HG03066 (cell line): ENCODE measurements at regions not wholly inside any gene's neighbourhood (a gene's known extent, or its start where the extent isn't known, plus 50 kb on each side); places are given as distances from the start of the nearest gene placed in this dataset.
"Not testable (repeated sequence)": the region's sequence is repeated elsewhere in the genome, so short reads cannot be mapped to it uniquely, and the experiment has no call there.

ENCODE experiments used
- ATAC-seq: cut with Tn5 transposase; IDR thresholded peaks from one replicate; pipeline ENCODE4 v1.9.1; 2021; ENCODE audit warnings: low read depth; ENCODE audit not compliant: unreplicated experiment

DNA sequence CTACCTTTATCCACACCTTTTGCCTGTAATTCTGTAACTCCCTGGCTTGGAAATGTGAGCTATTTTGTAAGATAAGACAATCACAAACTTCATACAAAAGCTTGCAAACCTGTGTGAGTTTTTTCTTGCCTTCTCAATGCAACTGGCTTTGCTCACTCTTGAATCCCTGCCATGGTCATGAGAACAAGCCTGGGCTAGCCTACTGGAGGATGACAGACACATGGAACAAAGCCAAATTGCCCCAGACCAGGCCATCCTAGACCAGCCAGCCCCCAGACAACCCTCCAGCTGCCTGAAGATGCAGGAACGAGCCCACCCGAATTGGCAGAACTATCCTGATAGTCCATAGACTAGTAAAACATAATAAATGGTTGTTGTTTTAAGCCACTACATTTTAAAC, 466.6 kb upstream of the ERCC4 start:
- ATAC-seq, result no peak

DNA sequence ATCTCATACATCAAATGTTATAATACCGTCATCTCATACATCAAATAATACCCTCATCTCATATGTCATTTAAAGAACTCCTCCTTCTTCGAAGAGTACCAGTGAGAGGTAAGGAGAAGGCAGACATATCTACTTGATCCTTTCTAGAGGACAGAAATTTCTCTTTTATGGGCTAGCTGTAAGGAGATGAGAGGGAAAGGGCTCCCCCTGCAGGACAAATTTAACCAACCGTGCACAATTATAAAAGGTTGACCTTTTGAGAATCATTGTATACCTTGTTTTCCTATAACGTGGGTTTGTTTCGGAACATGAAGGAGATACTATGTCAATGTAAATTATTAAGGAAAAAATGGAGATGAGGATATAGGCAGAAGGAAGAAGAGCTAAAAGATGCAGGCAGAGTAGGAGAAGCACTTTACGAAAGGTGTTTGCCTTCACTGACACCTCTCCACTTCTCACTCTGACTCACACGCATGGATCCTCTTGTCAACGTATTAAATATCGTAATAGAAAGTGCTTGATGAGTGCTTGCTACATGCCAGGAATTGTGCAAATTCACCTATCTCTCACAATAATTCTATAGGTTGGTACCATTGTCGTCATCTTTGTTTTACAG, 465.9 kb upstream of the ERCC4 start:
- ATAC-seq, result no peak

DNA sequence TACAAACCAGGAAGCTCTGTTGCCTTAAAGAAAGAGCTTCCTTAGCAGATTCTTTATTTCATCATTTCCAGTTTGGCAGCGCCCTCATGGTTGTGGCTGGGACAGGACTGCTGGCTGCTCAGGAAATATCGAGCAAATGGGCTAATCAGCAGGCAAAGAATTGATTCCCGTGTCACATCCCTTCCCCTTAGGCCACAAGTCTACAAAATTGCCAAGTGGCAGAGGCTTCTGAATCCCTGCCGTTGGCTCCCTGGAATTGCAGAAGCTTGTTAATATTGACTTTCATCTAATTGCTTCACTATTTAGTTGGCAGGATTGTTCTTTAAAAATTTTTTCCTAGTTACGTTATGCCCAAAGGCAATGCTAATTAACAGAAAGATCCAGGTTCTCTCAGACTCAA, 456.3 kb upstream of the ERCC4 start:
- ATAC-seq, result no peak

DNA sequence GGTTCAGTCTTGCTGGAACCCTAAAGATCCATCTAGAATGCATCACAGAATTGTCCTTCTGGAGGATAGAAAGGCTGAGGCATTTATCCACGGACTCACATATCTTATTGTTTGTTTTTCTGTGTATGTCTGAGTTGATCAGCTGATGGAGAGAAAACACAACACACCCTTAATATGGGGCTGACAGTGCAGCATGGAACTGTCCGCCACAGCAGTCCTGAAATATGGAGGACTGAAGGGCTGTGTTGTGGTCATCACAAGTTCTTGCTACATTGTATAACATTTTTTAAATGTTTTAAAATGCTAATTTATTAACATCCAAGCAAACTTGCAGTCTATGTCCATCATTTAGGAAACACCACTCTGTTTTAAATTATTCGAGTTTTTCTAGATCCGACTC, 448.9 kb upstream of the ERCC4 start:
- no peak for ATAC-seq

DNA sequence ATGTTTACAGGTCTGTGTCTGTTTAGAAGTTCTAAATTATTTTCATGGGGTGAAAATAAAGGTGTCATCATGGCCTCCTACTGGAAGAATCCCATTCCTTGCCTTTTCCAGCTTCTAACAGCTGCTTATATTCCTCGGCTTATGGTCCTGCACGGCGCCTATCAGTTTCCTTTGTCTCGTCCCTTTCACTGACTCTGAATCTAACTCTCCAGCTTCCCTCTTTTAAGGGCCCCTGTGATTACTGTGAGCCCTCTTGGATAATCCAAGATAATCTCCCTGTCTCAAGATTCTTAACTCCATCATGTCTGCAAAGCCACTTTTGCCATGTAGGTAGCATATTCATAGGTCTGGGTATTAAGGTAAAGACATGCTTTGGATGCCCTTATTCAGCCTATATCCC, 441.0 kb upstream of the ERCC4 start:
- ATAC-seq, result no peak

DNA sequence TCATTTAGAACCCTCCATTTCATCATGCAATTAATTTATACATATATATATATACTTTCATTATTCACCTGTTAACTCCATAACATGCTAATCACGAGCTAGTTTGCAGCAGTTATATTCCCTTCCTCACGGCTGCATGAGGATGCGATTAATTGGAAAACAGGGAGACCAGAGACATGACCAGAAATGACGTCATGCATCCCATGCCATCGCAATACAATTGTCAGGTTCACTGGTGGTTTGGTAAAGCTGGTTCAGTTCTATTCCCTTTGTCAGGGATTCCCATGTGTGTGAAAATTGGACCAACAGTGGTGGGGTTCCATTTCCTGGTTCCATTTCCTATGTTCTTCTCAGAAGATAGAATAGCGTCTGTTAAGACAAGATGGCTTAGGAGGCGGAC, 440.4 kb upstream of the ERCC4 start:
- ATAC-seq, result no peak

DNA sequence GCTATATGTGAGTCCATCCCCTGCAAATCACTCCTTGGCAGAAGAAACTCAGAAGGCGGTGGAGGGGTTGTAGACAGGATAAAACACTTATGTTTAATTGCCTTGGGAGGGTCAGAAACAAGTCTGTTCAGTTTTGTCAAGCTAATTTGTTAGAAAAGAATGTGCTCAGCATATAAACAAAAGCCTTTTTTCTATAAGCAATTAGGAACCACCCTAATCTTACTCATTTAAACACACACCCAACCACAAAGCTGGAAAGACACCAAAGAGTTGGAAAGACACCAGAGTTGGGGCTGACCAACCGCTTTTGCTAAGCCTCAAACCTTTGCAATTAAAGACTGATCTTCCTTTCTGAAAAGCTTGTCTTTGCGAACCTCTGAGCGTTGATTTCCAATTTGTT, 439.2 kb upstream of the ERCC4 start:
- ATAC-seq, result no peak

DNA sequence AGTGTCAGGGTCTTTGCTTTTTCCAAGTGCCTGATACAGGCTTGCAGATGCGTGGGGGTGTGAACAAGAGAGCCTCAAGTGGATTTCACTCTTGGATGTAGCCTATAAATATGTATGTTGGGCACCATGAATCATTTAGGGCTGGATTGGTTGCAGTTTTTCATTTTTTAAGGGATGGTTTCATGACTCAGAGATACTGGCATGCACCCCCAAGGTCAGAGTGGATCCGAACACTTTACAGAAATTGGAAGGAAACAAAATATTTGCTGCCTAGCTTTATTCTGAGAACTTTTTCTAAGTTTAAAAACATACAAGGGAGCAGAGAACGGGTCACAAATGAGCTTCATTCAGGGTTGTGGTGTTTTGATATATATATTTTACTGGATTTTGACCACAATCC, 436.8 kb upstream of the ERCC4 start:
- no peak for ATAC-seq

DNA sequence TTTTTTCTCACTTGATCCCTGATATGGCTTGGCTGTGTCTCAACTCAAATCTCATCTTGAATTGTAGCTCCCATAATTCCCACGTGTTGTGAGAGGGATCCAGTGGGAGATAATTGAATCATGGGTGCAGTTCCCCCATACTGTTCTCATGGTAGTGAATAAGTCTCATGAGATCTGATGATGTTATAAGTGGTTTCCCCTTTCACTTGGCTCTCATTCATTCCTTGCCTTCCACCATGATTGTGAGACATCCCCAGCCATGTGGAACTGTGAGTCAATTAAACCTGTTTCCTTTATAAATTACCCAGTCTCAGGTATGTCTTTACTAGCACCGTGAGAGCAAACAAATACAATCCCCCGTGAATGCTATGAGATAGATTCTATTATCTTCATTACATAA, 430.5 kb upstream of the ERCC4 start:
- not testable (repeated sequence) for ATAC-seq

DNA sequence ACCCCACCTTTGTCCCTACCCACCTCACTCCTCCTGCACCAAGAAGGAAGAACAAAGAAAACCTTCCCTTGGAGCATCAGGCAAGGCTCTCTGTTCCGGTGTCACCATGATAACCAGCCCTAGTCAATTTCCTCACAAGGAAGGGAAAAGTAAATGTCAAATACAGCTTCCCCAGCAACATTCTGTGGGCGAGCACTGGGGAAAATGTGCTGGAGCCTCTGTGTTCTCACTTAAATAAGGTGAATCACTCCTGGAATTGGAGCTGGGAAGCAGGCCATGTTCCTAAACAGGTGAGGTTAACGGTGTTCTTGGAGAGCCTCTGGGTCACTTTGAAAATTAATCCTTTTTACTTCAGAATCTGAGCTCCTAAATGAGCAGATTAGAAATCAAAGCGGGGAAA, 427.9 kb upstream of the ERCC4 start:
- ATAC-seq, result no peak

DNA sequence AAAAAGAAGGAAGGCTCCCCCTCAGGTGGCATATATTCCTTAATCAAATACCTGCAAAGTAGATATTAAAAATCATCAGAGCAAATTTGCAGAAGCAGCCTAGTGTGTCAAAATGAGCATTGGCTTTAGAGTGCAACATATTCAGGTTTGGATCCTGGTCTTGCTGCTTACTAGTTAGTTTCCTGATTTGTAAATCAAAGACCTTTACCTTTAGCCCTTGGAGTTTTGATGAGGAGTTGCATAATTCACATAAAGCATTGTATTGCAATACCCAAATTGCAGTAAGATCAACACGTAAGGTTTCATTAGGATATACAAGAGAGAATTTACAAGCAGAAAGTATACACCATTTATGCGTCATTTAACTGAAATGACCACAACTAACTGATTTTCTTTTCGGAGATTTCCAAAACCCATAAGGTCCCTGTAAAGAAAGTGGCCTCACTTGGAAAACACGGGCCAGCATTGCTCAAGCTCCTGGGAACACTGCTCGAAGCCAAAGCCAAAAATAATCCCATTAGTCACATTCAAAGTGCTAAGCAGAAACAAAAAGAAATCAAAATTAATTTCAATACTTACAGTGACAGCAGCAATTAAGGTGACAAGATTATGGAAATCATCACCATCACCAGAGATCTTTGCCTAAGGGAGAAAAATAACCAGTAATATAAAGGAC, 415.9 kb upstream of the ERCC4 start:
- no peak for ATAC-seq

DNA sequence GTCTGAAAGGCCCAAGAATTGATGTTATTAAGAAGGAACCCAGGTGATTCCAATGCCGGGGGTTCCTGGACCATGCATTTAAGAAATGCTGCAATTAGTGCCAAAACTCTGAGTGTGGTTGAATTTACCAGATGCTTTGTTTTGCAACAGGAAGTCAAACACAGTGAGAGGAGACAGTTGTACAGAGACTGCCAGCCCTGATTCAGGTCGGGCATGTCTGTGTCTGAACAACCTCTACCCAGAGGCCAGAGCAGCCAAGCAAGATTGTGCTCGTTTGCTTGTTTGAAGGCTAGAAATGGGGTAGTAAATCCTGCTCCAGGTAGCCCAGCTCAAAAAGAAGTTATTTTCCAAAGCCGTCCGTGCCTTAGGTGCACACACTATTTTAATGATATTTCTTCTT, 412.4 kb upstream of the ERCC4 start:
- ATAC-seq, result no peak

DNA sequence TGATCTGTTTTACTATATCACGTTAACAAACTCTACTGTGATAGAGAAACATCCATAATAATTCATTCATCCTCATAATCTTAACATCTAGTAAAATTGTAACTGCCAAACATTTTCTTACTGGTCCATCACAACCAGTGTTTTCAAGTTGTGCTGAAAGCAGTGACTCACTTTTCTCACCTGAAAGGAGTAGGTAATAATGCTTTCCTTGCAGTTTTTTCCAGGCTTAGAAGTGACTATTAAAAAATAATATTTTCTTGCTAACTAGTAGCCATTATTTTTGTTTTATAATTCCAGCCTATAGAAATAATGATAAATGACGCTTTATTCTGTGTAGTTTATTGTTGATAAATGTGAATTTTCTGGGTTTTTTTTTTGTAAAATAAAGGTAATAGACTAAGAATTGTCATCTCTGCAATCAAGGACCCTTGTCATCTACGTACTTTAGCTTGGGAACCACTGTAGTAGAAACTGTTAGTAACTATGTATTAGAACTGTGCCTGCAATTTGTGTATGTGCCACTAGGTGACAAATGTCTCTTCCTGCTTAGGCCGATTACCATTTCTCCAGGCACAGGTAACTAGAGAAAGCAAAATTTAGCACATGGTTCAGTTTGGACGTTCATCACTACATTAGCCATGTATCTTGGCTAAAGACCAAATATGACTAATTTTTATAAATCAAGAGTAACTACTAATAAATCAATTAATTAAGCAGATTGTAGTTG, 409.4 kb upstream of the ERCC4 start:
- ATAC-seq, result no peak

DNA sequence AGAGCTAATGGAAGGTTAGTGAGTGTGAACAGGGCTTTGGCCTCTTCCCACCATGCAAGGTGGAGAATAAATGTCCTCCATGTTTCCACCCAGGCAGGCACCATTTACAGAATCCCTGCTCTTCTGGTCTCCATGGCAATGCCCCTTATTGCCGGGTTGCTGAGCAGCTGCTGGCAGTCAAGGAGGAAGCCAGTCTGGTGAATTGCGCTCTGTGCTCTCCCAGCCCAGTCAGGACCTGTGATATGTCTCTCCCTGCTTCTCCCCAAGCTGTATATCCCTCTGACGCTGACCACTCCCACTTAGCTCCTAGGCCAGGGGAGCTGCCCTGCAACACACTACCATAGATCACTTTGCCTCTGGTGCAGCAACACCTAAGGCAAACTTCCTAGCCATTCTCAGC, 402.1 kb upstream of the ERCC4 start:
- ATAC-seq, result no peak

DNA sequence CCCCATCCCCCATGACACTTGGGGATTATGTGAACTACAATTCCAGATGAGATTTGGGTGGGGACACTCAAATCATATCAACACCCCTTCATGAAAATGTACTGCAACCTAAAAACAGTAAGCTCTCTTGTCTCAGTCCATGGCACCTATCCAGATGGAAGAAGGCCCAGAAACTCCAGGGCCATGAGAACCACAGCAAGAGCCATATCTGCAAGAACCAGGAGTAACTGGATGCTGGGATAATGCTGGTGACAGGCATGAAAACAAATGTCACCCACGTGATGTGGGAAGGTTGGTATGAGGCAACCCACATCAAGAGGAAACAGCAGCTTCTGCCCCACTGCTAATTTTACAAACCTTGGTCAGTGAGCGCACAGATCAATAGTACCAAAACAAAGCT, 400.1 kb upstream of the ERCC4 start:
- ATAC-seq, result no peak

DNA sequence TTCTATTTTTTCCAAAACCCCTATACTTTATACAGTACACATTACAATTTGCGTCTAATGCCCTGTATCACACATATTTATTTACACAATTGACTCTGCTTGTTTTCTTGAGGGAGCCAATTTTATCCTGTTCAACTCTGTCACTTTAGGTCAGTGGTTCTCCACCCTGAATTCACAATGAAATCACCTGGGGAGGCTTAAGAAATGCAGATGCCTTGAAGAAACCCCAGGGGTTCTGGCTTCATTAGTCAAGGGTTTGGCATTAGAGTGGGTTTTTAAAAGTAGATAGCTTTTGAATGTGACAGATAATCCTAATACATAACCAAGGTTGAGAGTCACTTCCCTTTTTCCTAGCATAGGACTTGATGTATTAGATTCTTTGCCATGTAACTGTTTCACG, 398.6 kb upstream of the ERCC4 start:
- ATAC-seq, result no peak

DNA sequence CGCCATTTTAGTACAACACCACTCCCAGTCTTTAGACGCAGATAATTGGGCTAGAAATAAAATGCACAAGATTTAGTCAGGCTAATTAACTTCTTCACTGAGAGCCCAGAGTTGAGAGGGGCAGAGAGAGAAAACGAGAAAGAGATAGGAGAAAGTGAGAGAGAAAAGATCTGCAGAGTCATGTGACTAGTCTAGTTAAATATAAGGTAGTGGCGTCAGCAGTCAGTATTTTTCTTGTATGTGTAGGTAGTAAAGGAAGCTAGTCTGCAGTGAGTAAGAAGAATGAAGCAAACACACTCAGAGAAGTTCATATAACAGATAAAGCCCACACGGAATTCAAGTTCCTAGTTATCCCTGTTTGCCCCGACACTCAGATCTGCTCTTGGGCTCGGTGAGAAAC, 392.6 kb upstream of the ERCC4 start:
- ATAC-seq, result no peak

DNA sequence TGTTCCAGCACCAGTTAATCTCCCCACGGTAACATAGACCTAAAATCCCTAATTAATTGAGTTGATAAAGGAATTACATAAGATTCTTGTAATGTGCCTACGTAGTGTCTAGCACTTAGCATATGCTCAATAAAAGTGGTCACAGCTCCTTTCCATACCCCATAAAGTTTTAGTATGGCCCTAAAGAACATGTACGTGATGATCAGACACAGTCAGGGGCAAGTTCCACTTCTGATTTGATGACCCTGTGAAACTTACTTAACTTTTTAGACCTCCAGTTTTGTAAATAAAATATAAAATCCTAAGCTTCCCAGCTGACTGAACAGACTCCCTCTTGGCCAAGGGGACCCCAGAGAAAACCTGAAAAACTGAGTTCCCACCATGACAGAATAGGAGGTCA, 391.3 kb upstream of the ERCC4 start:
- no peak for ATAC-seq

DNA sequence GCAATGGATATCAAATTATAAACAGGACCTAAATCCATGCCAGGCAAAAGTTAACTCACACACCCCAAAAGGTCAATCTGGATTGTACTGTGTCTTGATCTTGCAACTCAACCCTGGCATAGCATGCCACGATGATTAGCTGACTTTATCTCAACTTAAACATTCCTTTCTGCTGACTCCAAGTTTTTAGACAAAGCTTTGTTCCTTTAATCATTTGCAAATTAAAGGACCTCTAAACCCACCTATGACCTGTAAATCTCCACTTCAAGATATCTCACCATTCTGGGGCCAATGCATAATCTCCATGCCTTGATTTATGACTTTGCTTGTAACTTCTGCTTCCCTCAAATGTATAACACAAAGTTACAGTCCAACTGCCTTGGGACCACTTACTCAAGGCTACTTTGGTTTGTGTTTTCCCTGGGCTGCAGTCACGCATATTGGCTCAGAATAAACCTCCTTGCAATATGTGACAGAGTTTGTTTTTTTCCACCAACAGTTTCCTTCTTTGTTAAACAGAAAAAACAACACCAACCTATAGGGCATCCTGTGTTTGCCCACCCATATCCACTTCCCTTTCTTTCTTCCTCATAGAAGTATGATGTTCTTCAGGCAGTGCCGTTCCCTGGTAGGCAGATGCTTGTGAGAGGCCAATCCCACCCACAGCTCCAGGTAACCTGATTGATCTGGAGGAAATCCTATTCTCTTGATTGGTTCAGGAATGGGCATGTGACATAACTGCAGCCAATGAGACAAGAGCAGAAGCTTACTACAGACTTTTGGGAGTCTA, 390.6 kb upstream of the ERCC4 start:
- ATAC-seq, result no peak

DNA sequence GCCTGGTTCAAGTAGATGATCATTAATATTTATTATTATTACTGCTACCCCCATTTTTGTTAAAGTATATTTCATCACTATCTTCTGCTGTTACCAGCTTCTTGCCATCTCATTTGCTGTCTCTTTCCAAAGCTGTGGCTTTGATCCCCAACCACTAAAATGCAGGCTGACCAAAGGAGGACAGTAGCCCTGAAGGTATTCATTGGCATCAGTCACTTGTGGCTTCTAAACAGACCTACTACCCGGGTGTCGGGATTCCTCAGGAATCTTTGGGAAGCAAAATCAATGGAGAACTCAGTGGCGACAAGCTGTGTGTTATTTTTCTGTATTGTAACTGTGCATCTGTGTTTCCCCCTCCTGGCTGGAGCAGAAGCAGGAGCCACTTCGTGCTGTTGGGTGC, 379.2 kb upstream of the ERCC4 start:
- no peak for ATAC-seq

DNA sequence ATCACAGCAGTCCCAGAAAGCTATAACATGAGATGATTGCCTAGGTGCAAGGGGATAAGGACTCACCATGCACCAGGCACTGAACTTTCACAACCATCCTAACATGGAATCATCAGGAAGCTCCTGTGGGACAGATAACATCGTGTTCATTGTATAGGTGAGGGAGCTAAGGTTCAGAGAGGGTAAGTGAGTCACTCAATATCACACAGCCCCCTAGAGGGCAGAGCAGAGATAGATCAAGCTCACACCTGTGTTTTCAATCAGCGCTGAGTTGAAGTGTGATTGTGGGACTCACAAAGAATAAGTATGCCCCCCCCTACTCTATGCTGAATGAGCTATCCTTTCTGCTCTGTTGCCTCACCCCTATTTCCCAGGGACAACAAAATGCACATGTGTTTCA, 377.7 kb upstream of the ERCC4 start:
- ATAC-seq, result no peak
